CD14-positive monocyte (primary cell): ENCODE measurements at regions not wholly inside any gene's neighbourhood (a gene's known extent, or its start where the extent isn't known, plus 50 kb on each side); places are given as distances from the start of the nearest gene placed in this dataset.

Experiments
- DNase-seq, 3 donors: peaks; one replicate each; pipeline ENCODE4 v3.0.0-alpha.2; 2011 to 2022
- H2AFZ ChIP-seq: 2 replicates; pipeline ENCODE4 v1.6.0; 2012; ENCODE audit warnings: mild to moderate bottlenecking, low read depth, low read length, inconsistent platforms; ENCODE audit not compliant: insufficient read depth, poor library complexity, severe bottlenecking
- H3K27ac ChIP-seq, 2 donors: 1 replicate in 1 of 2; 2 replicates in 1 of 2; pipeline ENCODE4 v1.5.1; 2012 to 2013; ENCODE audit warnings: low read length in 2 of 2, control low read depth in 1 of 2, inconsistent platforms in 1 of 2, low read depth in 1 of 2, mild to moderate bottlenecking in 1 of 2
- H3K27me3 ChIP-seq, 2 donors: one replicate each; pipeline versions ENCODE4 v1.6.0 to v1.6.1; 2011 to 2013; ENCODE audit warnings: low read length in 2 of 2; ENCODE audit not compliant: control insufficient read depth in 2 of 2, insufficient read depth in 2 of 2
- H3K36me3 ChIP-seq, 2 donors: replicated peaks in 1 of 2; 1 replicate in 1 of 2; 2 replicates in 1 of 2; pipeline versions ENCODE4 v1.5.1 to v1.6.1; 2012 to 2013; ENCODE audit warnings: low read length in 2 of 2, control low read depth in 1 of 2, inconsistent platforms in 1 of 2, mild to moderate bottlenecking in 1 of 2; ENCODE audit not compliant: insufficient read depth in 2 of 2, control insufficient read depth in 1 of 2
- H3K4me1 ChIP-seq, 2 donors: 1 replicate in 1 of 2; 2 replicates in 1 of 2; pipeline versions ENCODE4 v1.5.1 to v1.6.1; 2012 to 2013; ENCODE audit warnings: low read length in 2 of 2, control low read depth in 1 of 2, inconsistent platforms in 1 of 2, mild to moderate bottlenecking in 1 of 2, moderate library complexity in 1 of 2; ENCODE audit not compliant: insufficient read depth in 2 of 2, control insufficient read depth in 1 of 2
- H3K4me2 ChIP-seq: replicated peaks from 2 replicates; pipeline ENCODE3; 2012; ENCODE audit warnings: low read length, moderate library complexity, mild to moderate bottlenecking; ENCODE audit not compliant: poor library complexity, severe bottlenecking; ENCODE audit errors: extremely low read depth
- H3K4me3 ChIP-seq, 3 experiments: fragments of 200-600 bp in 1 of 3; sonication (generic) in 1 of 3; replicated peaks in 1 of 3; 1 replicate in 2 of 3; 2 replicates in 1 of 3; pipeline ENCODE4 v1.5.1; 2011 to 2013; ENCODE audit warnings: low read length in 3 of 3, mild to moderate bottlenecking in 3 of 3, control low read depth in 2 of 3, low read depth in 2 of 3, inconsistent platforms in 1 of 3, moderate library complexity in 1 of 3
- H3K79me2 ChIP-seq: 2 replicates; pipeline ENCODE4 v1.6.0; 2012; ENCODE audit warnings: mild to moderate bottlenecking, control low read depth, inconsistent platforms, low read length, moderate library complexity; ENCODE audit not compliant: insufficient read depth
- H3K9ac ChIP-seq: 2 replicates; pipeline ENCODE4 v1.6.0; 2017; ENCODE audit warnings: low read length, mild to moderate bottlenecking; ENCODE audit not compliant: insufficient read depth, poor library complexity, severe bottlenecking
- H3K9me3 ChIP-seq, 2 donors: replicated peaks in 1 of 2; 1 replicate in 1 of 2; 2 replicates in 1 of 2; pipeline versions ENCODE4 v1.5.1 to v1.6.1; 2012 to 2013; ENCODE audit warnings: low read length in 2 of 2, control low read depth in 1 of 2; ENCODE audit not compliant: control insufficient read depth in 1 of 2, insufficient read depth in 1 of 2
- H4K20me1 ChIP-seq: 2 replicates; pipeline ENCODE4 v1.6.0; 2012; ENCODE audit warnings: mild to moderate bottlenecking, low read length, control low read depth, moderate library complexity; ENCODE audit not compliant: insufficient read depth
- H3K27ac Mint-ChIP-seq, 7 donors: one replicate each; pipeline ENCODE4 v1.8.0; 2020; ENCODE audit warnings: mild to moderate bottlenecking in 7 of 7, mixed read lengths in 7 of 7, moderate library complexity in 6 of 7, inconsistent platforms in 2 of 7
- H3K27me3 Mint-ChIP-seq, 3 donors: one replicate each; pipeline ENCODE4 v1.8.0; 2021 to 2022; ENCODE audit warnings: low read depth in 3 of 3, mild to moderate bottlenecking in 3 of 3, mixed read lengths in 3 of 3, moderate library complexity in 3 of 3, inconsistent platforms in 1 of 3
- H3K36me3 Mint-ChIP-seq, 2 donors: one replicate each; pipeline ENCODE4 v1.8.0; 2020; ENCODE audit warnings: mixed read lengths in 2 of 2, inconsistent platforms in 1 of 2, mild to moderate bottlenecking in 1 of 2
- H3K4me1 Mint-ChIP-seq: one replicate; pipeline ENCODE4 v1.8.0; 2020; ENCODE audit warnings: mild to moderate bottlenecking, mixed read lengths
- H3K4me3 Mint-ChIP-seq, 2 donors: one replicate each; pipeline ENCODE4 v1.8.0; 2020; ENCODE audit warnings: mild to moderate bottlenecking in 2 of 2, mixed read lengths in 2 of 2, moderate library complexity in 1 of 2
- H3K9me3 Mint-ChIP-seq, 7 donors: one replicate each; pipeline ENCODE4 v1.8.0; 2020 to 2022; ENCODE audit warnings: mixed read lengths in 7 of 7, mild to moderate bottlenecking in 6 of 7, moderate library complexity in 6 of 7, inconsistent platforms in 2 of 7
- WGBS: methylation state at CpG from one replicate; pipeline ENCODE4 v1.1.5; 2013; ENCODE audit warnings: missing lambda C conversion rate; ENCODE audit not compliant: insufficient coverage; 5-methylcytosine and 5-hydroxymethylcytosine counted together
- intact Hi-C, 2 donors: fragments of 100-400 bp; cut with micrococcal nuclease; formaldehyde crosslinking; loops; one replicate each; pipeline versions ENCODE4 v1.15.0 to v1.15.1; 2023
- TF ChIP-seq, protein P1 (sequence below): fragments of 200-600 bp; IDR thresholded peaks from one replicate; pipeline ENCODE4 v1.8.0; 2022; ENCODE audit warnings: antibody characterized with exemption, mild to moderate bottlenecking

- no peak overlapping the region for H3K27ac Mint-ChIP-seq
- WGBS, result 80% methylated on average over 3 of the region's 4 CpGs
- TF ChIP-seq, protein P1, sequence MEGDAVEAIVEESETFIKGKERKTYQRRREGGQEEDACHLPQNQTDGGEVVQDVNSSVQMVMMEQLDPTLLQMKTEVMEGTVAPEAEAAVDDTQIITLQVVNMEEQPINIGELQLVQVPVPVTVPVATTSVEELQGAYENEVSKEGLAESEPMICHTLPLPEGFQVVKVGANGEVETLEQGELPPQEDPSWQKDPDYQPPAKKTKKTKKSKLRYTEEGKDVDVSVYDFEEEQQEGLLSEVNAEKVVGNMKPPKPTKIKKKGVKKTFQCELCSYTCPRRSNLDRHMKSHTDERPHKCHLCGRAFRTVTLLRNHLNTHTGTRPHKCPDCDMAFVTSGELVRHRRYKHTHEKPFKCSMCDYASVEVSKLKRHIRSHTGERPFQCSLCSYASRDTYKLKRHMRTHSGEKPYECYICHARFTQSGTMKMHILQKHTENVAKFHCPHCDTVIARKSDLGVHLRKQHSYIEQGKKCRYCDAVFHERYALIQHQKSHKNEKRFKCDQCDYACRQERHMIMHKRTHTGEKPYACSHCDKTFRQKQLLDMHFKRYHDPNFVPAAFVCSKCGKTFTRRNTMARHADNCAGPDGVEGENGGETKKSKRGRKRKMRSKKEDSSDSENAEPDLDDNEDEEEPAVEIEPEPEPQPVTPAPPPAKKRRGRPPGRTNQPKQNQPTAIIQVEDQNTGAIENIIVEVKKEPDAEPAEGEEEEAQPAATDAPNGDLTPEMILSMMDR, result no peak
- H3K4me1 Mint-ChIP-seq, result no peaks in the 10 kb centered on the region
- Histone ChIP-seq H3K36me3 (no peaks in the 10 kb centered on the region), H3K4me1 (no peaks in the 10 kb centered on the region), H3K79me2 (no peaks in the 10 kb centered on the region), H3K4me3 (no peak overlapping the region), H3K27ac (no peak overlapping the region), H4K20me1 (no peaks in the 10 kb centered on the region), H3K9me3 (peaks cover 0 to 2% of the 10 kb centered on the region in 2 donors), H2AFZ (no peak overlapping the region), H3K27me3 (no peaks in the 10 kb centered on the region), H3K9ac (no peak overlapping the region), H3K4me2 (no peak overlapping the region)
- no peaks in the 10 kb centered on the region for H3K27me3 Mint-ChIP-seq
- no peaks in the 10 kb centered on the region for H3K36me3 Mint-ChIP-seq
- DNase-seq, result no peak
- peaks cover 0 to 4% (median 0%) of the 10 kb centered on the region in 7 donors for H3K9me3 Mint-ChIP-seq
- no peak overlapping the region for H3K4me3 Mint-ChIP-seq
- intact Hi-C loops, result no loop called here
These were observed 398.0 kb downstream of the ADRA2A start for GRCh38 chr10:111474786-111475185.

GRCh38 chr10:111475720-111476119 lies 398.9 kb downstream of the ADRA2A start:
- H3K27me3 ChIP-seq, result no peaks in the 10 kb centered on the region
- peaks cover 0 to 5% of the 10 kb centered on the region in 2 donors for H3K9me3 ChIP-seq
- TF ChIP-seq, protein P1, result no peak
- H3K79me2 ChIP-seq, result no peaks in the 10 kb centered on the region
- H3K4me2 ChIP-seq, result no peak overlapping the region
- no peak for DNase-seq
- H3K4me1 Mint-ChIP-seq, result no peaks in the 10 kb centered on the region
- H3K27ac ChIP-seq, result no peak overlapping the region
- no peaks in the 10 kb centered on the region for H4K20me1 ChIP-seq
- H3K4me3 Mint-ChIP-seq, result no peak overlapping the region
- no peak overlapping the region for H3K9ac ChIP-seq
- no peaks in the 10 kb centered on the region for H3K4me1 ChIP-seq
- no CpG with 5 or more reads among the region's 4 CpGs for WGBS
- intact Hi-C loops, result no loop called here
- no peak overlapping the region for H3K4me3 ChIP-seq
- H3K27ac Mint-ChIP-seq, result no peak overlapping the region
- H3K36me3 ChIP-seq, result no peaks in the 10 kb centered on the region
- peaks cover 0 to 4% (median 2%) of the 10 kb centered on the region in 7 donors for H3K9me3 Mint-ChIP-seq
- no peaks in the 10 kb centered on the region for H3K27me3 Mint-ChIP-seq
- no peaks in the 10 kb centered on the region for H3K36me3 Mint-ChIP-seq
- no peak overlapping the region for H2AFZ ChIP-seq
